ENCODE measurements at regions not wholly inside any gene's neighbourhood (a gene's known extent, or its start where the extent isn't known, plus 50 kb on each side); places are given as distances from the start of the nearest gene placed in this dataset.
"Not testable (repeated sequence)": the region's sequence is repeated elsewhere in the genome, so short reads cannot be mapped to it uniquely, and the experiment has no call there.

- no peak for DNase-seq (ENCODE audit: low read depth in 2 of 2)
Measured at GRCh38 chr2:239746559-239747246, 278.4 kb downstream of the NDUFA10 start.

GRCh38 chr2:239745386-239746227 is 279.5 kb downstream of the NDUFA10 start:
- no peak for DNase-seq (ENCODE audit: low read depth in 2 of 2)

- no peak for DNase-seq (ENCODE audit: low read depth in 2 of 2)
Measured at GRCh38 chr2:239744706-239745340, 280.3 kb downstream of the NDUFA10 start.

- no peak for DNase-seq (ENCODE audit: low read depth in 2 of 2)
Measured at GRCh38 chr2:239743206-239743605, 281.9 kb downstream of the NDUFA10 start.

GRCh38 chr2:239742377-239742776 is 282.8 kb downstream of the NDUFA10 start:
- DNase-seq (ENCODE audit: low read depth in 2 of 2) = no peak

- no peak for DNase-seq (ENCODE audit: low read depth in 2 of 2)
Measured at GRCh38 chr2:239739206-239739605, 285.9 kb downstream of the NDUFA10 start.

GRCh38 chr2:239738159-239738558 is 287.0 kb downstream of the NDUFA10 start:
- no peak for DNase-seq (ENCODE audit: low read depth in 2 of 2)

- no peak for DNase-seq (ENCODE audit: low read depth in 2 of 2)
Measured at GRCh38 chr2:239737144-239737463, 288.0 kb downstream of the NDUFA10 start.

- DNase-seq (ENCODE audit: low read depth in 2 of 2) = no peak
Measured at GRCh38 chr2:239736358-239737143, 288.6 kb downstream of the NDUFA10 start.

- no peak for DNase-seq (ENCODE audit: low read depth in 2 of 2)
Measured at GRCh38 chr2:239735829-239736357, 289.2 kb downstream of the NDUFA10 start.

- no peak for DNase-seq (ENCODE audit: low read depth in 2 of 2)
Measured at GRCh38 chr2:239735131-239735828, 289.9 kb downstream of the NDUFA10 start.

- DNase-seq (ENCODE audit: low read depth in 2 of 2) = no peak
Measured at GRCh38 chr2:239734436-239735005, 290.6 kb downstream of the NDUFA10 start.

GRCh38 chr2:239732666-239733010 is 292.5 kb downstream of the NDUFA10 start:
- no peak for DNase-seq (ENCODE audit: low read depth in 2 of 2)

GRCh38 chr2:239731998-239732665 is 293.0 kb downstream of the NDUFA10 start:
- DNase-seq (ENCODE audit: low read depth in 2 of 2) = no peak

- no peak for DNase-seq (ENCODE audit: low read depth in 2 of 2)
Measured at GRCh38 chr2:239731422-239731821, 293.7 kb downstream of the NDUFA10 start.

GRCh38 chr2:239730897-239731296 is 294.2 kb downstream of the NDUFA10 start:
- no peak for DNase-seq (ENCODE audit: low read depth in 2 of 2)

- not testable (repeated sequence) for DNase-seq (ENCODE audit: low read depth in 2 of 2)
Measured at GRCh38 chr2:239730567-239730882, 294.6 kb downstream of the NDUFA10 start.

- no peak for DNase-seq (ENCODE audit: low read depth in 2 of 2)
Measured at GRCh38 chr2:239729681-239730566, 295.2 kb downstream of the NDUFA10 start.

GRCh38 chr2:239729151-239729550 is 296.0 kb downstream of the NDUFA10 start:
- no peak for DNase-seq (ENCODE audit: low read depth in 2 of 2)
